A673 (cell line): ENCODE measurements at regions not wholly inside any gene's neighbourhood (a gene's known extent, or its start where the extent isn't known, plus 50 kb on each side); places are given as distances from the start of the nearest gene placed in this dataset.

Experiments
- BruUV-seq: library from RNA; stranded (reverse); fragments of 400-500 nt; replicated peaks from 2 replicates; lab custom pipeline; 2021; lab: Mats Ljungman, UMichigan
- CTCF ChIA-PET: fragments of 300-600 bp; sonication (Branson Sonifier 250); formaldehyde crosslinking; loops from one replicate; lab custom pipeline; 2022; ENCODE audit warnings: antibody characterized with exemption; lab: Charles Lee
- POLR2A ChIA-PET: fragments of 300-600 bp; sonication (Branson Sonifier 250); formaldehyde crosslinking; loops from one replicate; lab custom pipeline; 2022; ENCODE audit warnings: antibody characterized with exemption; ENCODE audit not compliant: low non-redundant PET; lab: Charles Lee
- DNase-seq: peaks from one replicate; pipeline ENCODE4 v3.0.0-alpha.2; 2015; ENCODE audit warnings: low spot score
- H3K27ac ChIP-seq: fragments of 200-600 bp; sonication (generic); 2 replicates; pipeline ENCODE4 v1.5.1; 2016; ENCODE audit warnings: mixed run types, low read depth, mild to moderate bottlenecking, mixed read lengths, antibody characterized with exemption, low read length; ENCODE audit not compliant: poor library complexity, severe bottlenecking
- H3K27me3 ChIP-seq: fragments of 200-600 bp; sonication (generic); replicated peaks from 2 replicates; pipeline ENCODE4 v1.6.1; 2017; ENCODE audit warnings: mixed run types, low read depth, mild to moderate bottlenecking, mixed read lengths, antibody characterized with exemption, low read length; ENCODE audit not compliant: insufficient read depth, poor library complexity
- H3K36me3 ChIP-seq: fragments of 200-600 bp; sonication (generic); 2 replicates; pipeline ENCODE4 v1.6.1; 2016; ENCODE audit warnings: mixed run types, mild to moderate bottlenecking, mixed read lengths, antibody characterized with exemption, low read length; ENCODE audit not compliant: insufficient read depth, poor library complexity, severe bottlenecking
- H3K4me1 ChIP-seq: fragments of 200-600 bp; sonication (generic); 2 replicates; pipeline ENCODE4 v1.6.1; 2017; ENCODE audit warnings: mixed run types, mild to moderate bottlenecking, mixed read lengths, antibody characterized with exemption, low read length; ENCODE audit not compliant: insufficient read depth, poor library complexity, severe bottlenecking
- H3K4me3 ChIP-seq: fragments of 200-600 bp; sonication (generic); 2 replicates; pipeline ENCODE4 v1.5.1; 2016; ENCODE audit warnings: low read depth, mixed run types, mild to moderate bottlenecking, mixed read lengths, low read length; ENCODE audit not compliant: poor library complexity, severe bottlenecking
- H3K9me3 ChIP-seq: fragments of 200-600 bp; sonication (generic); 2 replicates; pipeline ENCODE4 v1.6.1; 2016; ENCODE audit warnings: mixed run types, low read depth, mild to moderate bottlenecking, mixed read lengths, antibody characterized with exemption, low read length; ENCODE audit not compliant: poor library complexity, severe bottlenecking
- CTCF ChIP-seq: fragments of 300-800, 200-600 bp; sonication (generic); conservative IDR thresholded peaks from 2 replicates; pipeline ENCODE4 v1.5.1; 2017; ENCODE audit warnings: low read depth, mild to moderate bottlenecking, antibody characterized with exemption, low read length, moderate library complexity, mixed read lengths
- EZH2 ChIP-seq: fragments of 200-600 bp; sonication (generic); IDR thresholded peaks from 2 replicates; pipeline ENCODE4 v1.6.1; 2017; ENCODE audit warnings: borderline replicate concordance, low read depth, mild to moderate bottlenecking, mixed read lengths, antibody characterized with exemption, low read length; ENCODE audit not compliant: poor library complexity, severe bottlenecking
- intact Hi-C: fragments of 100-400 bp; cut with micrococcal nuclease; formaldehyde crosslinking; loops from one replicate; pipeline ENCODE4 v1.10.0; 2022; ENCODE audit not compliant: unreplicated experiment

GRCh38 chr18:40041951-40042350 lies 1913.1 kb upstream of the PIK3C3 start:
- H3K36me3 ChIP-seq, result no peaks in the 10 kb centered on the region
- no peaks in the 10 kb centered on the region for H3K4me1 ChIP-seq
- intact Hi-C loops, result no loop called here
- POLR2A ChIA-PET, result no interaction called here
- no peak for DNase-seq
- H3K27me3 ChIP-seq, result peaks cover 9% of the 10 kb centered on the region
- no peaks in the 10 kb centered on the region for H3K9me3 ChIP-seq
- CTCF ChIA-PET, result no interaction called here
- TF ChIP-seq CTCF, result no peak
- no peak for TF ChIP-seq EZH2
- no TSS peak for BruUV-seq
- H3K4me3 ChIP-seq, result no peak overlapping the region
- no peak overlapping the region for H3K27ac ChIP-seq

- H3K4me3 ChIP-seq, result no peak overlapping the region
- intact Hi-C loops, result no loop called here
- no peak overlapping the region for H3K27ac ChIP-seq
- H3K36me3 ChIP-seq, result no peaks in the 10 kb centered on the region
- H3K4me1 ChIP-seq, result no peaks in the 10 kb centered on the region
- peaks cover 9% of the 10 kb centered on the region for H3K27me3 ChIP-seq
- ChIA-PET CTCF (no interaction called here), POLR2A (no interaction called here)
- no peaks in the 10 kb centered on the region for H3K9me3 ChIP-seq
- no peak for DNase-seq
- BruUV-seq, result no TSS peak
- TF ChIP-seq CTCF (no peak), EZH2 (no peak)
Measured at GRCh38 chr18:40040574-40040973, 1914.5 kb upstream of the PIK3C3 start.

- TF ChIP-seq CTCF (no peak), EZH2 (no peak)
- Histone ChIP-seq H3K4me1 (peaks cover 3% of the 10 kb centered on the region), H3K36me3 (no peaks in the 10 kb centered on the region), H3K9me3 (no peaks in the 10 kb centered on the region), H3K27me3 (no peaks in the 10 kb centered on the region), H3K4me3 (no peak overlapping the region), H3K27ac (no peak overlapping the region)
- BruUV-seq, result no TSS peak
- POLR2A ChIA-PET, result no interaction called here
- intact Hi-C loops, result no loop called here
- CTCF ChIA-PET, result no interaction called here
- DNase-seq, result no peak
Measured at GRCh38 chr18:40037356-40037755, 1917.7 kb upstream of the PIK3C3 start.
